ENCODE measurements at regions not wholly inside any gene's neighbourhood (a gene's known extent, or its start where the extent isn't known, plus 50 kb on each side); places are given as distances from the start of the nearest gene placed in this dataset.

- no peak for DNase-seq (ENCODE audit: extremely low spot score in 2 of 2)
- no peaks in the 10 kb centered on the region for H3K27me3 ChIP-seq
- TF ChIP-seq POLR2AphosphoS5 (IDR thresholded peaks at IDR 0.05; ENCODE audit: insufficient read depth in 1 of 2, low read depth in 1 of 2) (no peak), CTCF (IDR thresholded peaks at IDR 0.05) (no peak), POLR2A (IDR thresholded peaks at IDR 0.05) (no peak)
- intact Hi-C loops (cut with DNase I): no loop called here
- no peak overlapping the region for H3K27ac ChIP-seq
- H3K36me3 ChIP-seq: no peaks in the 10 kb centered on the region
- no peaks in the 10 kb centered on the region for H3K9me3 ChIP-seq
- H3K4me3 ChIP-seq: no peak overlapping the region
- H3K4me1 ChIP-seq: no peaks in the 10 kb centered on the region
These were observed 78.2 kb upstream of the FER start for GRCh38 chr5:108669462-108669861.

GRCh38 chr5:108661590-108662219, 86.0 kb upstream of the FER start:
- no peak for TF ChIP-seq POLR2AphosphoS5 (IDR thresholded peaks at IDR 0.05; ENCODE audit: insufficient read depth in 1 of 2, low read depth in 1 of 2)
- no peak for TF ChIP-seq CTCF (IDR thresholded peaks at IDR 0.05)
- intact Hi-C loops (cut with DNase I): no loop called here
- Histone ChIP-seq H3K4me3 (no peak overlapping the region), H3K9me3 (no peaks in the 10 kb centered on the region), H3K4me1 (no peaks in the 10 kb centered on the region), H3K36me3 (no peaks in the 10 kb centered on the region), H3K27me3 (no peaks in the 10 kb centered on the region), H3K27ac (no peak overlapping the region)
- DNase-seq (ENCODE audit: extremely low spot score in 2 of 2): no peak

- Histone ChIP-seq H3K4me1 (no peaks in the 10 kb centered on the region), H3K9me3 (no peaks in the 10 kb centered on the region), H3K27ac (no peak overlapping the region), H3K27me3 (no peaks in the 10 kb centered on the region), H3K4me3 (no peak overlapping the region), H3K36me3 (no peaks in the 10 kb centered on the region)
- TF ChIP-seq CTCF (IDR thresholded peaks at IDR 0.05) (no peak), POLR2A (IDR thresholded peaks at IDR 0.05) (no peak), POLR2AphosphoS5 (IDR thresholded peaks at IDR 0.05; ENCODE audit: insufficient read depth in 1 of 2, low read depth in 1 of 2) (no peak)
- intact Hi-C loops (cut with DNase I): no loop called here
- DNase-seq (ENCODE audit: extremely low spot score in 2 of 2): no peak
These were observed 86.7 kb upstream of the FER start for GRCh38 chr5:108661024-108661423.

- TF ChIP-seq POLR2A (IDR thresholded peaks at IDR 0.05): no peak
- no peaks in the 10 kb centered on the region for H3K4me1 ChIP-seq
- no peaks in the 10 kb centered on the region for H3K36me3 ChIP-seq
- intact Hi-C loops (cut with DNase I): no loop called here
- no peaks in the 10 kb centered on the region for H3K27me3 ChIP-seq
- H3K4me3 ChIP-seq: no peak overlapping the region
- no peak overlapping the region for H3K27ac ChIP-seq
- no peak for DNase-seq (ENCODE audit: extremely low spot score in 2 of 2)
- H3K9me3 ChIP-seq: no peaks in the 10 kb centered on the region
These were observed 87.4 kb upstream of the FER start for GRCh38 chr5:108660291-108660690.

- intact Hi-C loops (cut with DNase I): no loop called here
- H3K36me3 ChIP-seq: no peaks in the 10 kb centered on the region
- H3K4me3 ChIP-seq: no peak overlapping the region
- no peak for TF ChIP-seq CTCF (IDR thresholded peaks at IDR 0.05)
- no peak for TF ChIP-seq POLR2A (IDR thresholded peaks at IDR 0.05)
- no peak for TF ChIP-seq POLR2AphosphoS5 (IDR thresholded peaks at IDR 0.05; ENCODE audit: insufficient read depth in 1 of 2, low read depth in 1 of 2)
- no peak for DNase-seq (ENCODE audit: extremely low spot score in 2 of 2)
- no peaks in the 10 kb centered on the region for H3K9me3 ChIP-seq
- no peaks in the 10 kb centered on the region for H3K27me3 ChIP-seq
- no peak overlapping the region for H3K27ac ChIP-seq
- no peaks in the 10 kb centered on the region for H3K4me1 ChIP-seq
These were observed 88.2 kb upstream of the FER start for GRCh38 chr5:108659531-108659930.

All from vagina (tissue), 2 donors.